Cardiac fibroblast (primary cell): ENCODE measurements at regions not wholly inside any gene's neighbourhood (a gene's known extent, or its start where the extent isn't known, plus 50 kb on each side); places are given as distances from the start of the nearest gene placed in this dataset.

ENCODE experiments used
- DNase-seq, 2 donors: peaks; one replicate each; pipeline versions ENCODE4 v3.0.0 to v3.0.0-alpha.2; 2010; ENCODE audit warnings: low read depth in 2 of 2
- H3K4me3 ChIP-seq, 2 donors: replicated peaks in 1 of 2; 1 replicate in 1 of 2; 2 replicates in 1 of 2; pipeline ENCODE4 v1.5.1; 2011; ENCODE audit warnings: low read depth in 2 of 2, low read length in 2 of 2, mild to moderate bottlenecking in 2 of 2, moderate library complexity in 1 of 2
- TF ChIP-seq, protein P1 (sequence below): IDR thresholded peaks from one replicate; pipeline ENCODE4 v1.5.1; 2011; ENCODE audit warnings: low read depth, mild to moderate bottlenecking, low read length, inconsistent platforms

DNA sequence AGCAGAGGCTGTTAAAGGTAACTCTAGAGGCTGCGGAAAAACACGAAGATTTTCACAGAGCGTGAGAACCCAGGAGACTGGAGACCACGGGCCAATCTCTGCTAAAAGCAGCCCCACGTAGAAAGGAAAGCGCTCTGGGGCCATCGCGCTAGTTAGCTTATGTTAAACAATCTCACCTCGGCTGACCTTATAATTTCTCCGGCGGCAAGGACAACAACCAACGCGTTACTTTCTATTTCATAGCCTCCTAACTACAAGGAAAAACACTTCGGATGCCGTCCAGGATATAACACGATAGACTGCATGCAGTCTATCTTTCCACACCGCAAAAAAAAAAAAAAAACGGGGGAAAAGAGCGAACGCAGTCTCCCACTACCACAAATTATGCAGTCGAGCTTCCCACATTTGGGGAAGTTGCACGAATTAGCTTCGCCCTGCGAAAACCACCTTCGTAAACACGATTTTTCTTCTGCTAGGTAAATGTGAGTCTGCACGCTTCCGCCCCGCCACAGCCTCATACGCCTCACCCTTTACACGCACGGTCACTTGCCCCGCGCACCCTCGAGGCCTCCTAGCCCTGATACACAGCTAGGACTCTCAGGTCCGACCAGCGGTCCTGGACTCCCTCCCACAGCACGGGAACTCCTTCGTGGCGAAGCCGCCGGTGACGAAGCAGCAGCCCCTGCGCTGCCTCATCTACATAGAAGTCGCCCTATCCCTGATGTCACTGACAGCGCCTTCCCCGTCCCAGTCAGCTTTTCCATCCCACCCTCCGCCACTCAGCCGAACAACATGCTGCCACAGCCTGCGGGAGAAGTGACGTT lies 87.8 kb downstream of the PRKAB2 start:
- TF ChIP-seq, protein P1, sequence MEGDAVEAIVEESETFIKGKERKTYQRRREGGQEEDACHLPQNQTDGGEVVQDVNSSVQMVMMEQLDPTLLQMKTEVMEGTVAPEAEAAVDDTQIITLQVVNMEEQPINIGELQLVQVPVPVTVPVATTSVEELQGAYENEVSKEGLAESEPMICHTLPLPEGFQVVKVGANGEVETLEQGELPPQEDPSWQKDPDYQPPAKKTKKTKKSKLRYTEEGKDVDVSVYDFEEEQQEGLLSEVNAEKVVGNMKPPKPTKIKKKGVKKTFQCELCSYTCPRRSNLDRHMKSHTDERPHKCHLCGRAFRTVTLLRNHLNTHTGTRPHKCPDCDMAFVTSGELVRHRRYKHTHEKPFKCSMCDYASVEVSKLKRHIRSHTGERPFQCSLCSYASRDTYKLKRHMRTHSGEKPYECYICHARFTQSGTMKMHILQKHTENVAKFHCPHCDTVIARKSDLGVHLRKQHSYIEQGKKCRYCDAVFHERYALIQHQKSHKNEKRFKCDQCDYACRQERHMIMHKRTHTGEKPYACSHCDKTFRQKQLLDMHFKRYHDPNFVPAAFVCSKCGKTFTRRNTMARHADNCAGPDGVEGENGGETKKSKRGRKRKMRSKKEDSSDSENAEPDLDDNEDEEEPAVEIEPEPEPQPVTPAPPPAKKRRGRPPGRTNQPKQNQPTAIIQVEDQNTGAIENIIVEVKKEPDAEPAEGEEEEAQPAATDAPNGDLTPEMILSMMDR: no peak
- peak overlapping the region; percentile 61 to 64 for H3K4me3 ChIP-seq
- peak; percentile 89 to 92 for DNase-seq

DNA sequence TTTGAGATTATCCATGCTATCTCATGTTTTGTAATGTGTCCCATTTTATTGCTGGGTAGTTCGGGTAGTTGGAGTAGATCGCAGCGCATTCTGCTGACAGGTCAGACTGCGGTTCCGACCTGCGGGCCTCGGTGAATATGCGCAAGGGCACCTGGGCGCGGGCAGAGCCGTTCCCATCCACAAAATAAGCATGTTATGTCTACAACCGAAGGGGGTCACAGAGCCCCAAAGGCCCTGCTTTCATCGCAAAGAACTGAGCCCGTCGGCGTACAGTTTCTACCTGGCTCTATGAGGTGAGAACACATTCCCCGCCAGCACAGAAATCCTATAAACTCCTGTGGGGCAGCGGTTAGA lies 88.4 kb downstream of the PRKAB2 start:
- TF ChIP-seq, protein P1: no peak
- no peak for DNase-seq
- H3K4me3 ChIP-seq: peak overlapping the region; percentile 61 to 64

DNA sequence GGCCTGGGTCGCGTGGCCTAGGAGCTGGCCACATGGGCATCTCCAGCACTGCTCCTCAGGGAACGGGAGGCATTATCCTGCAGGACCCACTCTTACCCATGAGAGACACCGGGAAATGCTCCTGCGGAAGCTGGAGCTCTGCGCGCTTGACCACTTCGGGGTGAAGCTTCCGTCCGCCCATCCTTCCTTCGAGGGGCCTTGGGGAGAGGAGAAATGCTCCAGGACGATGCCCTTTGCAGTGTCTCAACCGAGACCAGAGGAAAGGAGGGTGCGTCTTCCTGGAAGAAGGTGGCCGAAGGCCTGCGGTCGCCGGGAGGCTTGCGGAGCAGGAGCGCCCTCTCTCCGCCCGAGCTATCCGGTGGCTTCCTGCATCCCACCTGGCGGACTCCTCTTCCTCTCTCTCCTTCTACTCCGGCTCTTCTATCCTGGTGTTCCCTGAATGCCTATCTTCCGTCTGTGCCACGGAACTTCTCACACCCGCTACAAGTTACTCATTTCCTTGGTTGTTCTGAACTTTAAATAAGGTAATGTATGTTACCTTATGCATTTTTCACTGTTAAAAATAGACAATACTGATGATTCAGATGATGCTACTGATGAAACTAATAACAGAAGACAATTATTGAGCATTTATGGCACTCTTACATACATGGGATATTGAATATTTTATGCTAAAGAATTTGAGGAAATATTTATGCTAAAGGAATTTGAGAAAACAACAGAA lies 91.4 kb downstream of the PRKAB2 start:
- TF ChIP-seq, protein P1: no peak
- DNase-seq: no peak

DNA sequence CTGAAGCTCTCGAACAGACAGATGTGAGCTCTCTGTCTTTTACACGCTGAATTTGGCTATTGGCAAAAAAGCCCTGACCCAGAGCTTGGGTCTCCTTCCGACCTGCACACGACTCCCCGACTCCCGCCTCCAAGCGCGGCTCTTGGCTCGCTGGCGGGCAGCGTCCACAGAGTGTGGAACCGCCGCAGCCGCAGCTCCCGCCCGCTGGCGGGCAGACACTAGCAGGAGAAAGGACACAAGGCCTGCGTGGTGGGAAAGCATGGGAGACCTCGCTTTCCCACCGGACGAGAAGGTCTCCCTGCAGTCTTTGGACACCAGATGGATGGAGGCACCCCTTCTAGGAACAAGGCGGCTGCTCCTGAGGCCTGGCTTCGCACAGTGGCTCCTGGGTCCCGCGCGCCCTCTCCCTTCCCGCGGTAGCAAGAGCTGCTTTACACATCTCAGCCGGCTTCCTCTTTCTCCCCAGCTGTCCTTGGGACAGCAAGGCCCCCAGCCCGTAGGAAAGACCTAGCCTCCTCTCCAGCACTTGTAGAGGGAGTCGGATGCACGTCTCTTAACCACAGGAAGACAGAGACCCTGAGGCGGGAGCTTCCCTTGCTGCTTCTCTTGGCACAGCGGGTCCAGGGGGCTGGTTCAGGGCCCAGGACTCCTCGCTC lies 92.1 kb downstream of the PRKAB2 start:
- TF ChIP-seq, protein P1: no peak
- no peak overlapping the region for H3K4me3 ChIP-seq
- DNase-seq: no peak

More for the DNA sequence above, 91.4 kb downstream of the PRKAB2 start:
- H3K4me3 ChIP-seq: no peak overlapping the region

DNA sequence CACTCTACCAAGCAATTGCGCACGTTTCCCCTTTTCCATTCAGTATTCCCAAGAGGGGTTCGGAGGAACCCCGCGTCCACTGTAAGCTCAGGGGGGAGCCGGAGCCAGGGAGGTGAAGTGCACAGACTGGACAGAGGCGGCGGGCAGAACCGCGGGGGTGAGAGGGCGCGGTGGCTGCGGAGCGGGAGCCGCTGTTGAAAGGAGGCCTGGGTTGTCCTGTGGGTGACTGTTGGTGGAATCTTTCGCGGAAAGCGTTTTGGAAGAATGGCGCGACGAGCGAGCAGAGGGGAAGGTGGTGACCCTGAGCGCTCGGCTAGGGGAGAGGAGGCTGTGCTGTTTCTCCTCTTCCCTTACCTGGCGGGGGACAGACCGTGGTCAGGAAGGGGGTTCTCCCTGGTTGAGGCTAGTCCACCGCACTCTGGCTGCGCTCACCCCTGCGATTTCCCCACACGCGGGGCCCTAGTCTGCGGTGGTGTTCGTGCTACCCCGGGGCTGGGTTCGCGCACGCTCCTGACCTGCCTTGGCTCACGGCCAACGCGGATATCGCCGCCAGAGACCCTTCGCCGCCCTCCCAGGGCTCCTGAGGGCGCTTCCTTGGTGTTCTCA lies 92.8 kb downstream of the PRKAB2 start:
- no peak for DNase-seq
- no peak overlapping the region for H3K4me3 ChIP-seq
- TF ChIP-seq, protein P1: no peak

DNA sequence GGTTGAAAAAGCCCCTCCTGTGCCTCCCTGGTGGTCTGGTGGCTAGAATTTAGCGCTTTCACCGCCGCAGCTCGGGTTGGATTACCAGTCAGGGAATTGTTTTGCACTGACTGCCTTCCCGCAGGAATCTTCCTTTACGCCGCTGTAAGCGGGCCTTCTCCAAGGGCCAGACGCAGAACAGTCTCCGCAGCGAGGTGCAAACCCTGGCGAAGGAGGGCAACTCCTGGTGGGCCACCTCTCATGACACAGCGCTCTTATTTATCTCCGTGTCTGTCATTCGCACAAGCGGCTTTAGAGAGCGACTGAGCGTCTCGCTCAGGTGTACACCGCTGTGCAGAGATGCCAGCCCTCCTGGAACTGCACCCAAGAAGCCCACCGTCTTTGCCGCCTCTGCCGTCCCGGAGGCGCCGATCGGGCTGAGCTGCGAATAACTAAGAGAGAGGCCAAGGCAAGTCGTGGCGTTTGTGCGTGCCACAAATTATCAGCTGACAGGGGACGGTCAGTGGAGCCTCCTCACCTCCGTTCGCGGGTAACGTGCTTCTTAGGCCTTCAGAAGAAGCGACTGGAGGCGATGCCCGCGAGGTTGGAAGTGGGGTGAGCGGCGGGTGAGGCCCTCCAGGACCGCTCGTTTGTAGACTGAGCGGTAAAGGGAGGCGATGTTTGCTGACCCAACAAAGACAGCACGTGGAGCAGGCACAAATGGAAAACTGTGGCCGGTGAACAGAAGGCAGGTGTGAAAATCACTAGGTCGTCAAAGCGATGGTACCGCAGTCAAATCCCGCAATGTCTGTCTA lies 93.5 kb downstream of the PRKAB2 start:
- TF ChIP-seq, protein P1: no peak
- H3K4me3 ChIP-seq: no peak overlapping the region
- no peak for DNase-seq
